ENCODE measurements at regions not wholly inside any gene's neighbourhood (a gene's known extent, or its start where the extent isn't known, plus 50 kb on each side); places are given as distances from the start of the nearest gene placed in this dataset.

DNA sequence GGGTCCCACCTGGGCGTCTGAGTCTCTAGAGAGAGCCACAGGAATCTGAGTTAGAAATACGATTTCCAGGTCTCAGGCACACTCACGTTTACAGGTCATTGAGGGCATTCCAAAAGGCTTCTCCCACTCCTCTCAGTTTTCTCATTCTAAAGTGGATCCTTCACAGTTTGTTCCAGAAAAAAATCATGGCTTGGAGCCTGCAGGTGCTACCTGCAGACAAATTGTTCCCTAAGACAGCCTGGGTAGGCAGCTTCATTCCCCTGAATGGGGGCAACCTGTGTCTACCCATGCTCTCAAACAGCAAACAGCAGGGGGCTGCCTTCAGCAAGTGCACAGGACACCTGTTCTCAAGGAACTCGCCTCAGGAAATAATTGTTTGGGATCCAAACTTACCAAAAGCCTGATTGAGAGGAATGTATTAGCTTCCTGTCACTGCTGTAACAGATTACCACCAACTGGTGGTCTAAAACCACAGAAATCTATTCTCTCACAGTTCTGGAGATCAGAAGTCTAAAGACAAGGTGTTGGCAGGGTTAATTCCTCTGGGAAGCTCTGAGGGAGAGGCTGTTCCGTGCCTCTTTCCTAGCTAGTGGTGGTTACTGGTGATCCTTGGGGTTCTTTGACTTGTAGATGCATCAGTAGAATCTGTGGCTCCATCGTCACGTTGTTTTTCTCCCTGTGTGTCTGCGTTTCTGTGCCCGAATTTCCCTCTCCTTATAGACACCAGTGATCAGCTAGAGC is 117.2 kb downstream of the RAB11FIP2 start:
- Histone ChIP-seq H3K4me2 (ENCODE audit: control insufficient read depth, insufficient read depth) (no peak overlapping the region), H3K9ac (ENCODE audit: control insufficient read depth, insufficient read depth, low read length) (no peak overlapping the region), H3K4me3 (no peak overlapping the region), H4K20me1 (ENCODE audit: control insufficient read depth, insufficient read depth) (no peaks in the 10 kb centered on the region), H3K4me1 (ENCODE audit: control insufficient read depth, insufficient read depth, low read length) (no peaks in the 10 kb centered on the region), H3K27ac (ENCODE audit: control insufficient read depth, insufficient read depth) (no peak overlapping the region), H3K36me3 (ENCODE audit: control insufficient read depth in 2 of 2, insufficient read depth in 2 of 2, low read length in 1 of 2) (no peaks in the 10 kb centered on the region), H3K27me3 (replicated peaks in 1 of 2; ENCODE audit: control insufficient read depth in 2 of 2, insufficient read depth in 2 of 2, low read length in 1 of 2) (no peaks in the 10 kb centered on the region), H2AFZ (ENCODE audit: control insufficient read depth, low read depth, low read length) (no peak overlapping the region), H3K9me3 (replicated peaks; ENCODE audit: control insufficient read depth, insufficient read depth, low read length) (no peaks in the 10 kb centered on the region), H3K79me2 (ENCODE audit: control insufficient read depth, insufficient read depth, low read length) (no peaks in the 10 kb centered on the region)
- DNase-seq (ENCODE audit: low read depth, low spot score): no peak
- BruUV-seq (replicated peaks): no TSS peak
- intact Hi-C loops (cut with micrococcal nuclease; ENCODE audit: unreplicated experiment): no loop called here
- 32% methylated on average over 9 of the region's 9 CpGs for WGBS (ENCODE audit: insufficient coverage, insufficient replicate concordance, low lambda C conversion rate, missing lambda C conversion rate)
- in situ Hi-C loops (cut with MboI): no loop called here
- ATAC-seq: no peak
- RAD21 ChIA-PET (ENCODE audit: unreplicated experiment): no interaction called here
- TF ChIP-seq PAX8 (IDR thresholded peaks at IDR 0.05) (no peak), CREM (IDR thresholded peaks at IDR 0.05; ENCODE audit: low read depth) (no peak), ZSCAN29 (IDR thresholded peaks at IDR 0.05) (no peak), IKZF2 (IDR thresholded peaks at IDR 0.05) (no peak), SMARCA5 (IDR thresholded peaks at IDR 0.05) (no peak), CHD1 (IDR thresholded peaks at IDR 0.05; ENCODE audit: low read depth, low read length) (no peak), BMI1 (IDR thresholded peaks at IDR 0.05; ENCODE audit: borderline replicate concordance) (no peak), SREBF2 (IDR thresholded peaks at IDR 0.05; ENCODE audit: low read length) (no peak)
- TF ChIP-seq, protein P1, sequence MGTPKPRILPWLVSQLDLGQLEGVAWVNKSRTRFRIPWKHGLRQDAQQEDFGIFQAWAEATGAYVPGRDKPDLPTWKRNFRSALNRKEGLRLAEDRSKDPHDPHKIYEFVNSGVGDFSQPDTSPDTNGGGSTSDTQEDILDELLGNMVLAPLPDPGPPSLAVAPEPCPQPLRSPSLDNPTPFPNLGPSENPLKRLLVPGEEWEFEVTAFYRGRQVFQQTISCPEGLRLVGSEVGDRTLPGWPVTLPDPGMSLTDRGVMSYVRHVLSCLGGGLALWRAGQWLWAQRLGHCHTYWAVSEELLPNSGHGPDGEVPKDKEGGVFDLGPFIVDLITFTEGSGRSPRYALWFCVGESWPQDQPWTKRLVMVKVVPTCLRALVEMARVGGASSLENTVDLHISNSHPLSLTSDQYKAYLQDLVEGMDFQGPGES (IDR thresholded peaks at IDR 0.05): no peak
- TF ChIP-seq, protein P2, sequence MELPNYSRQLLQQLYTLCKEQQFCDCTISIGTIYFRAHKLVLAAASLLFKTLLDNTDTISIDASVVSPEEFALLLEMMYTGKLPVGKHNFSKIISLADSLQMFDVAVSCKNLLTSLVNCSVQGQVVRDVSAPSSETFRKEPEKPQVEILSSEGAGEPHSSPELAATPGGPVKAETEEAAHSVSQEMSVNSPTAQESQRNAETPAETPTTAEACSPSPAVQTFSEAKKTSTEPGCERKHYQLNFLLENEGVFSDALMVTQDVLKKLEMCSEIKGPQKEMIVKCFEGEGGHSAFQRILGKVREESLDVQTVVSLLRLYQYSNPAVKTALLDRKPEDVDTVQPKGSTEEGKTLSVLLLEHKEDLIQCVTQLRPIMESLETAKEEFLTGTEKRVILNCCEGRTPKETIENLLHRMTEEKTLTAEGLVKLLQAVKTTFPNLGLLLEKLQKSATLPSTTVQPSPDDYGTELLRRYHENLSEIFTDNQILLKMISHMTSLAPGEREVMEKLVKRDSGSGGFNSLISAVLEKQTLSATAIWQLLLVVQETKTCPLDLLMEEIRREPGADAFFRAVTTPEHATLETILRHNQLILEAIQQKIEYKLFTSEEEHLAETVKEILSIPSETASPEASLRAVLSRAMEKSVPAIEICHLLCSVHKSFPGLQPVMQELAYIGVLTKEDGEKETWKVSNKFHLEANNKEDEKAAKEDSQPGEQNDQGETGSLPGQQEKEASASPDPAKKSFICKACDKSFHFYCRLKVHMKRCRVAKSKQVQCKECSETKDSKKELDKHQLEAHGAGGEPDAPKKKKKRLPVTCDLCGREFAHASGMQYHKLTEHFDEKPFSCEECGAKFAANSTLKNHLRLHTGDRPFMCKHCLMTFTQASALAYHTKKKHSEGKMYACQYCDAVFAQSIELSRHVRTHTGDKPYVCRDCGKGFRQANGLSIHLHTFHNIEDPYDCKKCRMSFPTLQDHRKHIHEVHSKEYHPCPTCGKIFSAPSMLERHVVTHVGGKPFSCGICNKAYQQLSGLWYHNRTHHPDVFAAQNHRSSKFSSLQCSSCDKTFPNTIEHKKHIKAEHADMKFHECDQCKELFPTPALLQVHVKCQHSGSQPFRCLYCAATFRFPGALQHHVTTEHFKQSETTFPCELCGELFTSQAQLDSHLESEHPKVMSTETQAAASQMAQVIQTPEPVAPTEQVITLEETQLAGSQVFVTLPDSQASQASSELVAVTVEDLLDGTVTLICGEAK (IDR thresholded peaks at IDR 0.05; ENCODE audit: borderline replicate concordance): no peak
- CTCF ChIA-PET: interaction anchor here (0.6 kb wide), 1 partner anchor 283 kb away, joined by 4 read pairs; no protein-coding TSS in a partner anchor
- POLR2A ChIA-PET: no interaction called here
- FAIRE-seq: no peak
- SMC1A ChIA-PET (ENCODE audit: uncharacterized antibody, unreplicated experiment): no interaction called here

Data from GM12878 (cell line).